ENCODE measurements at regions not wholly inside any gene's neighbourhood (a gene's known extent, or its start where the extent isn't known, plus 50 kb on each side); places are given as distances from the start of the nearest gene placed in this dataset.

DNA sequence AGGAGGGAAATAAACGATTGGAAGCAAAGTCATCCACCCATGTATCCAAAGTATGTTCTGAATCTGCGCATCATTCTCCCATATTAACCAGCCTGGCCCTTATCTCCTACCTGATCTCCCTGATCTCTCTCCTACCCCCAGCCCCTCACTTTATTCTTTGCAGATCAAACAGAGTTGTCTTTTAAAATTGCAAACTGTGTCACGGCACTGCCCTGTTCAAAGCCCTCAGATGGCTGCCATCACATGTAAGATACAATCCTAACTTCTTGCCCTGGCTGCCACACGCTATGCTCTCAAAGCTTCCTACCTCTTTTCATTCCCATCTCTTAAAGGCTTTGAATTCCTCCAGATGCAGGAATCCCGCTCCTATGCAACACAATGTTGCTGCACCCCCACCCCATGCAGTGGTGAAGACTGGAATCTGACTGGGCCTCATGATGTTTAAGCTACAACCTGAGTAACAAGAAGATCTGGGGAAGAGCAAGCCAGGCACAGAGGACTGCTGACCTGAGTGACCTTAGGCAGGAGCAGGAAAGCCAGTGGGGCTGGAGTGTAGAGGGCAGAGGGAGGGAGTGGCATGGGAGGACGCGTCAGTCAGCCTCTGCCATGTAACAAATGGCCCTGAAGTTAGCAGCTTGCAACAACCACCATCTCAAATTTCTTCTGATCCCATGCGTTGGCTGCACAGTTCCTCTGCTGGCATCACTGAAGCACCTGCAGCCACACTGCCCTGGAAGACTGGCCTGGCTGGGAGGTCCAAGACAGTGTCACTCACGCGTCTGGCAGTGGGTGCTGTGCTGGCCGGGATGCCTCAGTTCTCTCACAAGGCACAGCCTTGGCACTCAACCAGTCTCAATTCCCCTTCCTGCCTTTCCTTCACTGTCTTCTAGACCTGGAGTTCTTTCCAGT is 382.8 kb downstream of the BCL11B start:
- DNase-seq (ENCODE audit: low spot score) = no peak

DNA sequence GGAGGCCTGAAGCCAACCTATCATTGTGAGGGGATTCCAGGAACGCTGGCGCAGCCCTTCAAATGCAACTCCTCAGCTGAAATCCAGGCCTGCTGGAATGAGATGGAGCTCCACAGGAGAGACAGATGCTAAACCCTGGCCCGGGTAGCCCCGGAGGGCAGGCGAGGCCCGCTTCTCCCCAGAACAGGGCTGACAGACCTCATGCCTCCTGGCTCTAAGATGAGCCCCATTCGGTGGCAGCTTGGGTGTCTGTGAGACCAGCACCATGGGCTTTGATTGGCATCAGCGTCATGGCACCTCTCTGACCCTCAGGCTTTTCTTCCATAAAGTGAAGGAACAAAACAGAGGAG is 382.2 kb downstream of the BCL11B start:
- no peak for DNase-seq (ENCODE audit: low spot score)

DNA sequence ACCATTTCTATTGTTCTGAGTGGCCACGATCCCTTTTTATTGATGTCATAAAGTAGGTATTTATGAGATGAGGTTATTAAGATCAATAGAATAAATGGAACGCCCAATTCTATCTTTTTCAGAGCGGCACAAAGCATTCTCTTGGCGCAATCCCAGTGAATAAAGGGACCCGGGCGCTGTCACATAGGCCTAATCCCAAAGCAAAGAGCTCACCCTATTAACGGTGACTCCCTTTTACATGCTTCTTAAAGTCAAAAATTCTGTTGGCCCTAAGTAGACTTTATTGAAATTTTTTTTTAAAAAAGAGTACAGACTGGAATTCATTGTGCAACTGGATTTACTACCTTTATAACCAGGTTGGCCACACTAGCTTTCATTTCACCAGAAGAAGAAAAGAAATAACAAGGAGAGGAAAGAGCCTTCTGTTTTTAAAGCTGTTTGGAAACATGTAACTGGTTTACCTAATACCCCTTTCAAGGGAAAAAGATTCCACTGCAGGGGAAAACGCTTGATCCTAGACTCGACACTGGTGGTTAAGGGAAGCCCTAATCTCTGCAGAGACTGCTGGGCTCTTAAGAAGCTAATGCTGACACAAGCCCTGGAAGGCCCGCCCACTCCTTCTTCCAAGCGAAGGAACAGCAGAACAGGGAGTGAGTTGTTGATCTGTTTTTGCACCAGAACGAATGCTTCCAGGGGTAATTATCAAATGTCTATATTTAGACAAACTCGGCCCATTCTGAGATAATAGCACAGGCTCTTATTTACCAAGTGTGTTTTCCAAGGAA is 381.2 kb downstream of the BCL11B start:
- no peak for DNase-seq (ENCODE audit: low spot score)

DNA sequence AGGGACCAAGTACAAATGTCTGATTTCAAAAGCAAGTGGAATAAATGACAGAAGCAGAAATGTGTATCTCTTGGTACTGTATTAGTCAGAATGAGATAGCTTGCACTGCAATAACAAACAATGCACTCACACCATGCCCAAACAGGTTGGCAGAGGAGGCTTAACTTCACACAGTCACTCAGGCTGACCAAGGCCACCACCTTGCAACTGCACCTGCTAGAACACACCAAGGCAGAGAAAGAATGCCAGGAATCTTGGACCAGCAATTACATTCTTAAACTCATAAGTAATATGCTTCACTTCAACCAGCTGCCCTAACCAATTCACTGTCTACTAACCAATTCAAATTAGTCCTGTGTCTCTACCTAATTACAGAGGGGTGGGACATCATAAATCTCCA is 378.3 kb downstream of the BCL11B start:
- DNase-seq (ENCODE audit: low spot score) = no peak

DNA sequence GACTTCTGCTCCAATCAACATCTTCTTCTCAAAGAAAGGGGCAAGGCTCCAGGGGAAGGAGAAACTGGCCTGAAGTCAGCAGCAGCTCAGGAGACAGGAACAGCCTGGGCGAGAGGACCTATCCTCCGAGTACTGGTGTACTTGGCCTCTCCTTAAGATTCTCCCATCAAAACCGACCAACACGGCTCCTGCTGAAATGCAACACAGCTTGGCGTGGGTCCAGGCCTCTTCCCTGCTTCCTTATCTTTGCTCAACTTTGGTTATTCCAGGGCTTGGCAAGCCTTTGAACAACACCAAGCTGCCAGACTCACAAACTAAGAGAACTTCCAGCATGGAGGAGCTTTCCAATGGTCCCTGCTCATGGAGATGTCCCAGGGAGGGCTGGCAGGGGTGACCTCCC is 377.4 kb downstream of the BCL11B start:
- DNase-seq (ENCODE audit: low spot score) = no peak

DNA sequence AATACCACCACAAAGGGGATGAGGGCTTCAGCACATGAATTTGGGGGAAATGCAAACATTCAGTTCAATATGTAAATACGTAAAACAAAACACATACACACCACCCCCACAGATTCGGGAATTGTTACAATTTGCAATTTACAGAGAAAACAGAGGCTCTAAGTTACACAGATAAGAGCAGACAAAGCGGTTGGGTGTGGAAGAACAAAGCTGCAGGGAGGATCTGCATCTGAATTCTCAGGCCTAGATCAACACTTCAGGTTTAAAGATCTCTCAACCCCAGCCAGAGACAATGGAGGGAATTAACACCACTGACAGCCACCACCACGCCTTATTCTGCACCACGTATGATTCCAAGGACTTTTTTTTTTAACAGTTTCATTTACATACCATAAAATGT is 375.5 kb downstream of the BCL11B start:
- DNase-seq (ENCODE audit: low spot score) = no peak

DNA sequence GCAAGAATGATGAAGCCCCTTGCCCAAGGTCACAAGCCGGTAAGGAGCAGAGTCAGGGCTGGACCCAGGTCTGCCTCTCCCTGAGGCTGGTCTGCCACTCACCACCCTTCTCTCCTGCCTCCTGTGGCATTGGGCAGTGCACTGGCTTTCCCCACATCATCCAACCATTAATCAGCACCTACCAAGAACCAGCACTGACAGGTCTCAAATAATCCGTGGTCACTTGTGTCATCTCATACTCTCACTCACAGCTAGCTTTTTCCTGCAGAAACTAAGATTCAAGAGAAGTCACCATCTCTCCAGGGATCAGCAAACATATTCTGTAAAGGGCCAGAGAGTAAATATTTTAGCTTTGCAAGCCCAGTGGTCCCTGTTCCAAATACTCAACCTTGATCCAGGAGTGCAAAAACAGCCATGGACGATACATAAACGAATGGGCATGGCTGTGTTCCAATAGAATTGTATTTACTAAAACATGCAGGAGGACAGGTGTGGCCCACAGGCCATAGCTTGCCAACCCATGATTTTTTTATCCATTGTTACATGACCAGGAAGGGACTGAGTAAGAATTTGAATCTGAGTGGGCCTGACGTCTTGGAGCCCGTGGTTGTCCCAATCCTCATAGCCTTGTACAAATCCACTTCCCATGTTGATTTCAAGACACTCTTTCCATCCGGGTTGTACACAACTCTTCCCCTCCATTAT is 374.2 kb downstream of the BCL11B start:
- no peak for DNase-seq (ENCODE audit: low spot score)

DNA sequence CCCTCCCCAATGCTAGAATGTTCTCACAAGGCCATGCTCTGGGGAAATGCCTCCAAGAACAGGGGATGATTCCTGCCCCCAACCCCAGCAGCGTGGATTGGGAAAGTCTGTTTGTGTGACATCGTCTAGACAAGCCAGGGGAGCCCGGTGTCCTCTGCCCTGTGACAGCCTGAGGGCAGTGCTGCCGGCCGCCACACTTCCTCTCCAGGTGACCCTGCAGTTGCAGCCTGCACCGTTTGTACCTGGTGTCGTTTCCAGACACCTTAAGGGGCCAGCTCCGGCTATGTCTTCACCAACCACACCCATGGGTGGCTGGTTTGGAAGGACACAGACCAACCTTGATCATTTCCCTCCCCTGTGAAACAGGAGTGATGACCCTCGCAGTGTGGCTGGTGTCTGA is 372.6 kb downstream of the BCL11B start:
- no peak for DNase-seq (ENCODE audit: low spot score)

DNA sequence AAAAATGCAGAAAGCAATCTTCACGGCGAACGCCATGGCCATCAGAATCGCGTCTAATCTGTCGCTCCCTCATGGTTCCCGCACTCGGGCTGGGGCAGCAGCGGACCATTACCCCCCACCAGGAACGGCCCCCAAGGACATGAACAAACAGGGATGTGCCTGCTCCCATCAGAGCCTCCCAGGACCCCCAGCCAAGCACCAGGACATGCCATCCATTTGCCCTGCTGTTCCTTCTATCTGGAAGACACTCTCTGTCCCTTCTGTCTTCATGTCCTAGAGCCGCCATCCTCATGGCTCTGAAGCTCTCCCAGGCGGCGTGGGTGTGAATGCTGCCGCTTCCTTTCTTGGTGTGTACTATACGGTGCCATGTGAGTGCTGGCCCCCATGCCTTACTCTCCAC is 371.8 kb downstream of the BCL11B start:
- DNase-seq (ENCODE audit: low spot score) = no peak

DNA sequence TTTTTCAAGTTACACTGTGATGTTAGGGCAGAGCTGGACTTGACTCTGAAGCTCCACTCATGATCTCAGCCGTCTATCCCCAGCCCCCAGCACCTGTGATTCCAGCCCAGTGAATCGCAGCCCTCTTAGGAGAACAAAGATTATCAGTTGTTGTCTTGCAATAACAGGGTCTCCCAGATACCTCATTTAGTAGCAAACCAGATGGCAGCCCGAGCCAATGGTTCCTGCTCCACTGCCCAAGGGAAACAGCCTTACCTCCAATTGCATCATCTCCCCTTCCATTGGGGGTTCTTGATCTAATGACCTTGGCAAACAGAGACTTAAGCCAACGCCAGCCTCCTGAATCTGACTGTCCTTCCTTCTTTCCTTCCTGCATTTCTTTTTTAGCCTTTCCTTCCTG is 371.2 kb downstream of the BCL11B start:
- no peak for DNase-seq (ENCODE audit: low spot score)

DNA sequence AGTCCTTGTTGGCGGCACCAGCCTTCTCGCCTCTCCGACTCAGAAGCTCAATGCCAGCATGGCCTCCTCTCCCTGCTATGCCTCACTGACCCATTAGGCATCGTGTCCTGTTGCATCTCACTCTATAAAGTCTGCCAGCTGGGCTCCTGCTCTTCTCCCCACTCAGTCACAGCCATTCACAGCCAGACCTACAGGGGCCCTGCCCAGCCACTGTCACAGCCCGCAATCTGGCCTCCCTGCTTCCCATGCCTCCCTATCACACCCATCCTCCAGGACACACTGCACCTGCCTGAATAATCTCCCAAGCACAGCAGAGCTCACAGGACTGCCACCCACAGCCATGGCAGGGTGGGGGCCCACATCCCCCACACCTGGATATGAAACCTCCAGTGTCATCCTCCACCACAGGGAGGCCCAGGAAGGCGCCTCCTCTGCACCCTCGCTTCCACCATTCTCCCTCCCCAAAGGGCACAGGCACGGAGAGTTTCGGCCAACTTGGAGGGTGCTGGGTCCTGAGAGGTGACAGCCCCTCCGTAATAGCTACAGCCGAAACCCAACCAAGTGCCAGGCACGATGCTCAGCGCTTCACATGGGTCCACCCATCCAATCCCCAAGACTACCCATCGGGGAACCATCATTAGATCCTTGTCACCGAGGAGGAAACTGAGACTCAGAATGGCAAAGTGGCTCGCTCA is 370.3 kb downstream of the BCL11B start:
- DNase-seq (ENCODE audit: low spot score) = no peak

DNA sequence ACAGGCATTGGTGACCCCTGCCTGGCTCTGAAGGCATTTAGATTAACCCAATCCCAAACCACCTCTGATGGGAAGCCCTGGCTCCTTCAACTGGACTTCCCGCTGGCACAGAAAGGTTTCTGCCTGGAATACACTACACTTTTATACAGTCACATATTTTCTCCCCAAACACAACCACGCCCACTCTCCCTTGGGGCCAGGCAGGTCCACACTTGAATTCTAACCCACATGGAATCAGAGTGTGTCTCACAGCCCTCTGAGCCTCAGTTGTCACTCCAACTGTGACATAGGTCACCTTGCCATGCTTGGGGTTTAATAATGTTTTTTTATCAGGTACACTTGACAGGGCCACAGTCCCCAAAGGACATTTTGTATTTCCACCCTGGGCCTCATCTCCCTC is 368.6 kb downstream of the BCL11B start:
- DNase-seq (ENCODE audit: low spot score) = no peak

DNA sequence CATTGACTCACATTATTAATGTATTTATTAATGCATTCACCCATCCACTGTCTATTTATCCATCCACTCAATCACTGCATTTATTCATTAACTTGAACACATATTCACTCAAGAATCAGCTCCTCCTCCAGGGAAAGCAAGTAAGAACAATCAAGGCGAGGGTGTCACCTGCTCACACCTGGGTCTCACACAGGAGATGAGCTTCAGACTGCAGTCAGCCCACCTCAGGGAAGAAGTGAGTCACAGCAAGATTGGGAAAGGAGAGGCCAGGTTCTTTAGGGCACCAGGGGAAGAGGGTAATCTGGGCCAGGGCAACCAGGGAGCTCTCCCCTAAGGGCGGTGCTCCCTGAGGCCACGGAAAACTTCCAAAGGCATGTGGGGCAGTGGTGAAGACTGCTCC is 367.3 kb downstream of the BCL11B start:
- no peak for DNase-seq (ENCODE audit: low spot score)

DNA sequence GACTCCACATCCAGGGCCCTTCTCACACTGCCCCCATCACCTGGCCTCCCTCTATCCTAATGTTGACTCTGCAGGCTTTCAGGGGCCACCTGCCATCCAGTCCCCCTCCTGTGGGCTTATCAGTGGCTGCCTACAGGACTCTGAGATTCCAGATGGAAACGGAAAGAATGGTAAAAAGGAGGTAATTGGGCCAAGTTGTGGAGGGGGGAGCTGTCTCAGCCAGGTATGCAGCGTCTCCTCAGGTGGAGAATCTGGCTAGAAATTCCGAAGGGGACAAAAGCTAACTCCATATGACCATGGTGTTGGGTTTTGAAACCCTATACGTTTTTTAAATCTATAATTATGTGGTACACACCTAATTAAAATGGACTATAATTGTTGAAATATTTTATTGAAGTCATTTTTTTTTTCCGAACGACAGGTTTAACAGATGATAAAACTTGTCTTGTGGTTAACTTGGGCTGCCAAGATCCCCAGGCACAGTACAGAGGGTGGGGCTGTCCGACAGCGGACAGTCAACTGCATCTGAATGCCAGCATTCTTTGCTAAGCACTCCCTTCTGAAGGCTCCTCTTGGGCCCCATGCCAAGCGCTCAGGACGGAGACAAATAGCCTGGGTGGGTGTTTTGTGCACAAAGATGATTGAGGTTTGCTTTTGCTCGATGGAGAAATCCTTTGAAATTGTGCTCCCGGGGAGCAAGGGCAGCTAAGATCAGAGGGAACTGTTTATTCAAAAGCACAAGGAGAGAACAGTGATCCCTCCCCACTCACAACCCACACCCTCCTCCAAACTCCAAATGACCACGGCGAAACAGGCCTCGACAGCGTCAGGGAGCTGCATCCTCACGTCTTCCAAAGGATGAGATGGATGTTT is 365.6 kb downstream of the BCL11B start:
- no peak for DNase-seq (ENCODE audit: low spot score)

DNA sequence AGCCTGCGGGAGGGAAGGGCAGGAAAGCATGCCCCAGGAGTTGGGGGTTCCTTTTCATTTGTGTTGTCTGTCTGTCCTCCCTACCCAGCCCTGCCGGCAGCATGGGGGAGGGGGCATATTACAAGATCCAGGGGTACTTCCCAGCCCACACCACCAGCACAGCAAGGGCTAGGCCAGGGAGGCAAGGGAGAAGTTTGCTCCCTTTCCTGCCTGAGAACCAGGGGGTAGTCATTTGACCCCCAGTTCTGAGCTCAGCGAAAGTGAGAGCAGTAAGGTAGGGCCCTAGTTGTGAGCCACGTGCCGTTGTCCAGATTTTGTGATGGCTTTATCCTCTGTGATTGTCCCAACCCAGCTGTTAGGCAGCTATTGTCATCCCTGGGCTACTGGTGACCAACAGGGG is 364.7 kb downstream of the BCL11B start:
- no peak for DNase-seq (ENCODE audit: low spot score)

DNA sequence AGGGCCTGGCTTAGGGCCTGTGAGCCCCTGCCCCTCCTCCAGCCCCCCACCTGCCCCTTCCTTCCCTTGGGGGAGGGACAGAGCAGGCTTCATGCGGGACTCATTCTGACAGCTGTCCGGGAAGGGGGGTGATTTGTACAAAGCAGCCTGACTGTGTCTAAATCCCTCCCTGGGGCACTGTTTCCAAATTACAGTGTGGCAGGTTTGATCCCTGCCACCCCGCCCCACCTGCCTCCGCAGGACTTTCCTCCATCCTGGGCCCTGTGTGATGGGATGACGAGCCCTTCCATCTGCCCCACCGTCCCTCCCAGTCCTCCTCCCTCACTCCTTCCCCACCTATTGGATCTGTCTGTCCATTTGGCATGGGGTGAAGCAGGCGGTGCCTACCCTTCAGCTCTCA is 363.9 kb downstream of the BCL11B start:
- DNase-seq (ENCODE audit: low spot score) = no peak

DNA sequence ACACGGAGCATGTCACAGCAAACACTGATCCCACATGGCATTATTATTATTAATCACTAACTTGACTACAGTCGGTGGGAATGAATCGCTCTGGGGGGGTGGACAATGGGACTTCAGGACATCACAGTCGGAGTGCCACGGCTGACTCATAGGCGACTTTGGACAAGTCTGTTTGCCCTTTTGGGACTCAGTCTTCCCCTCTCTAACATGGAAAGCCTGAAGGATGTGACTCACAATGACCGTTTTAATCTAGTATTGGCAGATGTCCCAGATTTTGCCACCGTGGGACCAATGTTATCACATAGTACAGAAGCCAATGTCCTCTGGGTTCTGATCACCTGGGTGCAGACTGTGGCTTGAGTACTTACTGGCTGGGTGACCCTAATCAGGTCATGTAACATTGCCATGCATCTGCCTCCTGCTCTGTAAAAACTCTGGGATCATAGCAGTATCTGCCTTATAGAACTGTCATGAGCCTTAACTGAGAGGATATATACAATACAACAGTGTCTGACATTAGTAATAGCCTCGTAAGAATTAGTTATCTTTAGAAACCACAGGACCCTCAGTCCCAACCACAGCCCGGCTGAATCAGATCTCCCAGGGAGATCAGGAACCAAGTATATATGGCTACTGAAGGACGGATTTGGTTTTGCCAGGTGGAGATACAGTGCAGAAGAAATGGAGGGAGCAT is 362.6 kb downstream of the BCL11B start:
- DNase-seq (ENCODE audit: low spot score) = no peak

DNA sequence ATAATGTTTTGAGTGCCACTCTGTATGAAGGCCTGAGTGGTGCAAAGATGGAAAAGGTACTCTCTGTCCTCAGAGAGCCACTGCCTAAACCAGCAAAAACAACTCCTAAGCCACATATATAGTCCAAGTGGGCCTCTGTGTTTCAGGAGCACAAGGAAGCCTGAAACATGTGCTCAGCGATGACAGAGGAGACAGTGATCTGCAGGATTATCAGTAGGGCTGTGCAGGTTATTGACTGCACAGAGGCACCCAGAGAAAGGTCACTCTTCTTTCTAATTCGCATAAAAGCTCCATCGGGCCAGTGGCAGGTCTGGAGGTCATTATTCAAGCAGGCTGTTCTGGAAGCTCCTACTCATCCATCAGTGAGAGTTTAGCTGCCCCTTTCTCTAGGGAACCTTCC is 361.9 kb downstream of the BCL11B start:
- no peak for DNase-seq (ENCODE audit: low spot score)

DNA sequence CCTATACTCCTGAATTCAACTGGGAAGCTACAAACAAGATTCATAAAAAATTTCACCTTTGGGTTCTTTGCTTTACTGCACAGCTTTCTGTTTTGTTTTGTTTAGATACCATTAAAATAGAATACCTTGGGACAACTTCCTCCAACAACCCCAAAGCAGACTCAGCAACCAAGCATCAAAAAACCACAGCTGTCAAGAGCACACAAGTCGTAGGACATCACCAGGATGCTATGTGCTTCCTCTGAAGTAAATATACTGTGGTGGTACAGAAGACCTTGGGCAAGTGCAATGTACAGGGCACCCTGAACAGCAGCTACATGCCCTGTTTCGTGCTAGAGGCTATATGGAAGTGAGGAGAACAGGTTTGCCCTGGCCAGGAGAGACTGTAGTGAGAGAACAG is 359.3 kb downstream of the BCL11B start:
- no peak for DNase-seq (ENCODE audit: low spot score)

DNA sequence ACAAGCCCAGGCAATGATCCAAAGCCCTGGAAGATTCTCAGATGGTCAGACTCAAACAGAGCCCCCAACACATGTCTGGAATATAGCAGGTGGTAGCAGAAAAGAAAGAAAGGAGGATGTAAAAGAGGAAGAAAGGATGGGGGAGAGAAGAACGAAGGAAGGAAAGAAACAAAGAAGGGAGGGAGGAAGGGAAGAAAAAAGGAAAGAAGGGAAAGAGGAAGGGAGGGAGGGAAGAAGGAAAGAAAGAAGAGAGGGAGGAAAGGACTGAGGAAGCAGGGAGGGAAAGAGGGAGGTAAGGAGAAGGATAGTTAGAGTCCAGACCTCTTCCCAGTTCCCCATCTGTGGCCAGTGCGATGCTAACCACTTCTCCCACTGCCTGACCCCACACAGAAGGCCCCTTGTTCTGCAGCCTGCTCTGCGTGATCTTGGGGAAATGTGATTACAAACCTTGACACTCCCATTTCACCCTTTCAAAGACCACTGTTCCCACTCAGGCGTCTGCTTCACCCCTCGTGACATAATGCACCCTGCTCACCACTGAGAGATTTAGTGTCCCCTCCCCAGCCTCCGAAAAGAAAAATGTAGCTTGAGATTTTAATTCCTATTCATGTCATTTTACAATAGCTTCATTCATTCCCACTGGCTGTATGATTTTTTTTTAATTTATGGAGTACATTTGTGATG is 357.9 kb downstream of the BCL11B start:
- DNase-seq (ENCODE audit: low spot score) = no peak

Measured in AG08396 (cell line).